ENCODE measurements at regions not wholly inside any gene's neighbourhood (a gene's known extent, or its start where the extent isn't known, plus 50 kb on each side); places are given as distances from the start of the nearest gene placed in this dataset.

DNA sequence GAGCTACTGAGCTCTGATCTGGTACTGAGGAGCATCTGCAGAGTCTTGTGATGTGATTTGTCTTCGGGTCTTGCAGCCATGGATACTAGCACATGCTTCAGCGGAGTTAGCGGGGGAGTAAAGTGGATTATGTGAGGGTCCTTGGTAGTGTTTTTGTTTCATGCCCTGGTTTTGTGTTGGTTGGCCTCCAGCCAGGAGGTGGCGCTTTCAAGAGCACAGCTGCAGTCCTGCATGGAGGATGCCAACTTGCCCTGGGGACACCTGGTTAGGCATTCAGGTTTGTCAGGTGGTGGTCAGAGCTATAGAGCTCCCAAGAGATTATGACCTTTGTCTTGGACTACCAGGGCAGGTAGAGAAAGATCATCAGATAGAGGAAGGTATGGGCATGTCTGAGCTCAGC, 185.8 kb upstream of the CDH6 start:
- DNase-seq (ENCODE audit: low read depth in 1 of 2, low spot score in 2 of 2), result no peak
- Histone ChIP-seq H4K20me1 (replicated peaks in 1 of 2; ENCODE audit: control insufficient read depth in 1 of 2, insufficient read depth in 2 of 2, low read length in 2 of 2) (no peaks in the 10 kb centered on the region), H3K18ac (ENCODE audit: extremely low read depth, low read length) (no peak overlapping the region)
- TF ChIP-seq RAD21 (IDR thresholded peaks at IDR 0.05 in 1 of 2, conservative IDR thresholded peaks at IDR 0.05 in 1 of 2; ENCODE audit: low read depth in 2 of 2, low read length in 2 of 2) (peak in 1 of 2 experiments; percentile 30; a peak in 2 of 4 replicates), CBX8 (IDR thresholded peaks at IDR 0.05; ENCODE audit: borderline replicate concordance, low read depth, low read length) (no peak), CEBPB (IDR thresholded peaks at IDR 0.05; ENCODE audit: low read depth, low read length) (no peak), CBX5 (IDR thresholded peaks at IDR 0.05; ENCODE audit: low read depth, low read length) (no peak), GTF2F1 (IDR thresholded peaks at IDR 0.05; ENCODE audit: borderline replicate concordance, low read depth, low read length) (no peak), SAP30 (IDR thresholded peaks at IDR 0.05; ENCODE audit: insufficient read depth, insufficient replicate concordance, low read length) (no peak)
- TF ChIP-seq, protein P1, sequence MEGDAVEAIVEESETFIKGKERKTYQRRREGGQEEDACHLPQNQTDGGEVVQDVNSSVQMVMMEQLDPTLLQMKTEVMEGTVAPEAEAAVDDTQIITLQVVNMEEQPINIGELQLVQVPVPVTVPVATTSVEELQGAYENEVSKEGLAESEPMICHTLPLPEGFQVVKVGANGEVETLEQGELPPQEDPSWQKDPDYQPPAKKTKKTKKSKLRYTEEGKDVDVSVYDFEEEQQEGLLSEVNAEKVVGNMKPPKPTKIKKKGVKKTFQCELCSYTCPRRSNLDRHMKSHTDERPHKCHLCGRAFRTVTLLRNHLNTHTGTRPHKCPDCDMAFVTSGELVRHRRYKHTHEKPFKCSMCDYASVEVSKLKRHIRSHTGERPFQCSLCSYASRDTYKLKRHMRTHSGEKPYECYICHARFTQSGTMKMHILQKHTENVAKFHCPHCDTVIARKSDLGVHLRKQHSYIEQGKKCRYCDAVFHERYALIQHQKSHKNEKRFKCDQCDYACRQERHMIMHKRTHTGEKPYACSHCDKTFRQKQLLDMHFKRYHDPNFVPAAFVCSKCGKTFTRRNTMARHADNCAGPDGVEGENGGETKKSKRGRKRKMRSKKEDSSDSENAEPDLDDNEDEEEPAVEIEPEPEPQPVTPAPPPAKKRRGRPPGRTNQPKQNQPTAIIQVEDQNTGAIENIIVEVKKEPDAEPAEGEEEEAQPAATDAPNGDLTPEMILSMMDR (IDR thresholded peaks at IDR 0.05; ENCODE audit: control extremely low read depth in 1 of 3, insufficient read depth in 1 of 3, low read depth in 1 of 3, low read length in 3 of 3), result peak in 2 of 3 experiments; percentile 43 to 44; a peak in 2 of 4 replicates
- TF ChIP-seq, protein P2, sequence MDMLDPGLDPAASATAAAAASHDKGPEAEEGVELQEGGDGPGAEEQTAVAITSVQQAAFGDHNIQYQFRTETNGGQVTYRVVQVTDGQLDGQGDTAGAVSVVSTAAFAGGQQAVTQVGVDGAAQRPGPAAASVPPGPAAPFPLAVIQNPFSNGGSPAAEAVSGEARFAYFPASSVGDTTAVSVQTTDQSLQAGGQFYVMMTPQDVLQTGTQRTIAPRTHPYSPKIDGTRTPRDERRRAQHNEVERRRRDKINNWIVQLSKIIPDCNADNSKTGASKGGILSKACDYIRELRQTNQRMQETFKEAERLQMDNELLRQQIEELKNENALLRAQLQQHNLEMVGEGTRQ (IDR thresholded peaks at IDR 0.05; ENCODE audit: low read length), result no peak
- TF ChIP-seq, protein P3, sequence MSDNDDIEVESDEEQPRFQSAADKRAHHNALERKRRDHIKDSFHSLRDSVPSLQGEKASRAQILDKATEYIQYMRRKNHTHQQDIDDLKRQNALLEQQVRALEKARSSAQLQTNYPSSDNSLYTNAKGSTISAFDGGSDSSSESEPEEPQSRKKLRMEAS (IDR thresholded peaks at IDR 0.05), result no peak

More for the DNA sequence above, 185.8 kb upstream of the CDH6 start:
- Histone ChIP-seq H2BK15ac (ENCODE audit: low read length) (no peak overlapping the region), H3K27me3 (replicated peaks in 1 of 4; ENCODE audit: control insufficient read depth in 3 of 4, extremely low read depth in 1 of 4, insufficient read depth in 3 of 4, low read length in 3 of 4) (no peaks in the 10 kb centered on the region), H2BK12ac (ENCODE audit: low read depth, low read length) (no peak overlapping the region), H4K5ac (ENCODE audit: insufficient read length, low read depth, low read length) (no peak overlapping the region), H3K9me3 (ENCODE audit: insufficient read depth in 2 of 2, low read depth in 1 of 2, low read length in 1 of 2) (no peaks in the 10 kb centered on the region), H3K9ac (replicated peaks in 1 of 4; ENCODE audit: extremely low read depth in 1 of 4, low read depth in 3 of 4, low read length in 3 of 4) (no peak overlapping the region), H4K8ac (ENCODE audit: extremely low read depth, insufficient read depth, low read length) (no peak overlapping the region), H3K4ac (replicated peaks; ENCODE audit: insufficient read length, low read depth, low read length) (no peak overlapping the region), H3K23ac (ENCODE audit: insufficient read length) (no peak overlapping the region), H3K23me2 (ENCODE audit: low read depth, low read length) (no peaks in the 10 kb centered on the region), H3K4me2 (ENCODE audit: insufficient read depth in 1 of 2, low read depth in 2 of 2, low read length in 2 of 2) (no peak overlapping the region), H3K14ac (ENCODE audit: insufficient read length) (no peak overlapping the region), H3K4me1 (replicated peaks in 1 of 4; ENCODE audit: control insufficient read depth in 3 of 4, insufficient read depth in 4 of 4, low read length in 3 of 4) (no peaks in the 10 kb centered on the region), H3K4me3 (ENCODE audit: extremely low read depth in 1 of 4, insufficient read depth in 2 of 4, low read depth in 3 of 4, low read length in 4 of 4) (no peak overlapping the region), H3K36me3 (ENCODE audit: control insufficient read depth in 2 of 4, insufficient read depth in 4 of 4, low read length in 3 of 4) (no peaks in the 10 kb centered on the region), H3K56ac (replicated peaks; ENCODE audit: insufficient read length, low read depth, low read length) (no peak overlapping the region), H3K79me1 (ENCODE audit: low read depth, low read length) (no peaks in the 10 kb centered on the region), H3K79me2 (ENCODE audit: control insufficient read depth in 1 of 2, insufficient read depth in 2 of 2, low read length in 2 of 2) (no peaks in the 10 kb centered on the region), H2BK120ac (replicated peaks; ENCODE audit: low read depth, low read length) (no peak overlapping the region), H3K27ac (ENCODE audit: low read depth, low read length) (no peak overlapping the region), H2BK5ac (ENCODE audit: low read depth, low read length) (no peak overlapping the region), H2AK5ac (ENCODE audit: low read depth, low read length) (no peak overlapping the region), H2BK20ac (ENCODE audit: low read length) (no peak overlapping the region), H4K91ac (replicated peaks; ENCODE audit: insufficient read length, low read length) (no peak overlapping the region), H2AFZ (ENCODE audit: low read length) (peak overlapping the region; percentile 59; the same call in 1 of the 2 replicates)
- POLR2A ChIA-PET (ENCODE audit: partially characterized antibody), result no interaction called here
- WGBS, 2 experiments (ENCODE audit: extremely low coverage in 1 of 2, insufficient coverage in 1 of 2, insufficient read length in 1 of 2, insufficient replicate concordance in 2 of 2, low coverage in 1 of 2, low lambda C conversion rate in 2 of 2, missing lambda C conversion rate in 1 of 2), result 93% methylated on average over 4 of the region's 4 CpGs; no CpG with 5 or more reads in 1 of the 2 experiments
- FAIRE-seq, result no peak
- CTCF ChIA-PET (ENCODE audit: partially characterized antibody), result interaction anchor here (0.5 to 2.8 kb wide), 8 partner anchors 13 to 1902 kb away, joined by 3 to 7 read pairs (median 3); no protein-coding TSS in a partner anchor

Measured in H1 (cell line).